Cardiac fibroblast (primary cell): ENCODE measurements at regions not wholly inside any gene's neighbourhood (a gene's known extent, or its start where the extent isn't known, plus 50 kb on each side); places are given as distances from the start of the nearest gene placed in this dataset.
"Not testable (repeated sequence)": the region's sequence is repeated elsewhere in the genome, so short reads cannot be mapped to it uniquely, and the experiment has no call there.

Source experiments
- DNase-seq, 2 donors: peaks; one replicate each; pipeline versions ENCODE4 v3.0.0 to v3.0.0-alpha.2; 2010; ENCODE audit warnings: low read depth in 2 of 2
- H3K4me3 ChIP-seq, 2 donors: replicated peaks in 1 of 2; 1 replicate in 1 of 2; 2 replicates in 1 of 2; pipeline ENCODE4 v1.5.1; 2011; ENCODE audit warnings: low read depth in 2 of 2, low read length in 2 of 2, mild to moderate bottlenecking in 2 of 2, moderate library complexity in 1 of 2
- TF ChIP-seq, protein P1 (sequence below): IDR thresholded peaks from one replicate; pipeline ENCODE4 v1.5.1; 2011; ENCODE audit warnings: low read depth, mild to moderate bottlenecking, low read length, inconsistent platforms

DNA sequence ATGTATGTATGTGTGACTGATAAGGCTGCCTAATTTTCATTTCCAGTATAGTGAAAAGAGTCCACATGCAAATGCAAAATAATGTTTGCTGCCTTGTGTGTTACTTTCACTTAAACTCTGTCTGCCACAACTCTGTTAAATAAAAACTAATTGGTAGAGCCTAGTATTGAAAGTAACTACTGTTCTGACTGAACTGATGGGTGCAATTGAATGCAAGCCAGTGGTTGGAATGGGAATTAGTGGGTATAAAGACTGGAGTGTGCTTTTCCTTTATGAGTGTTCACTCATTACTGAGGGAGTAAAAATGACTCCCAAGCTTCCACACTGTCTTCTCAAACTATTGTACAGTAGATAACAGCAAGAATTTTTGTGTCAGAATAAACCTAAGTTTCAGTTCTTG lies 571.0 kb downstream of the TMTC2 start:
- DNase-seq: no peak
- TF ChIP-seq, protein P1, sequence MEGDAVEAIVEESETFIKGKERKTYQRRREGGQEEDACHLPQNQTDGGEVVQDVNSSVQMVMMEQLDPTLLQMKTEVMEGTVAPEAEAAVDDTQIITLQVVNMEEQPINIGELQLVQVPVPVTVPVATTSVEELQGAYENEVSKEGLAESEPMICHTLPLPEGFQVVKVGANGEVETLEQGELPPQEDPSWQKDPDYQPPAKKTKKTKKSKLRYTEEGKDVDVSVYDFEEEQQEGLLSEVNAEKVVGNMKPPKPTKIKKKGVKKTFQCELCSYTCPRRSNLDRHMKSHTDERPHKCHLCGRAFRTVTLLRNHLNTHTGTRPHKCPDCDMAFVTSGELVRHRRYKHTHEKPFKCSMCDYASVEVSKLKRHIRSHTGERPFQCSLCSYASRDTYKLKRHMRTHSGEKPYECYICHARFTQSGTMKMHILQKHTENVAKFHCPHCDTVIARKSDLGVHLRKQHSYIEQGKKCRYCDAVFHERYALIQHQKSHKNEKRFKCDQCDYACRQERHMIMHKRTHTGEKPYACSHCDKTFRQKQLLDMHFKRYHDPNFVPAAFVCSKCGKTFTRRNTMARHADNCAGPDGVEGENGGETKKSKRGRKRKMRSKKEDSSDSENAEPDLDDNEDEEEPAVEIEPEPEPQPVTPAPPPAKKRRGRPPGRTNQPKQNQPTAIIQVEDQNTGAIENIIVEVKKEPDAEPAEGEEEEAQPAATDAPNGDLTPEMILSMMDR: no peak

DNA sequence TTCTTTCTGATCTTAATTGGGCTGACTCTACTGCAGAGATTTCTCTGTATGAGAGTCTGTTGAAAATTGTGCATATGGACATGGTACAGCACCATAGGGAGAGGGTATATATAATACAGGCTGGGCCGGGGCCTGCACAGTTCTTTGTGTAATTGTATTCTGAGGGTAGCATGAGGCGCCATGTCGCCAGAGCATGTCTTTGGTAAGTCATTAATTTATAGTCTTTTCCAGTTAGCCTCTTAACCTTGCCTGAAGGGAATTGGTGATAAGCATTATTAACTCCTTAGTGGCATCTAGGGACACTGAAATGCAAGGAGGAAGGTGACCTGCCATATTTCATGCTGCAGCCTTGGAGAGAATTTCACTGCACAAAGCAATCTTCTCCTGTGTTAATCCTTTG lies 569.9 kb downstream of the TMTC2 start:
- TF ChIP-seq, protein P1: no peak
- H3K4me3 ChIP-seq: no peak overlapping the region
- DNase-seq: no peak

More for the DNA sequence above, 571.0 kb downstream of the TMTC2 start:
- no peak overlapping the region for H3K4me3 ChIP-seq

DNA sequence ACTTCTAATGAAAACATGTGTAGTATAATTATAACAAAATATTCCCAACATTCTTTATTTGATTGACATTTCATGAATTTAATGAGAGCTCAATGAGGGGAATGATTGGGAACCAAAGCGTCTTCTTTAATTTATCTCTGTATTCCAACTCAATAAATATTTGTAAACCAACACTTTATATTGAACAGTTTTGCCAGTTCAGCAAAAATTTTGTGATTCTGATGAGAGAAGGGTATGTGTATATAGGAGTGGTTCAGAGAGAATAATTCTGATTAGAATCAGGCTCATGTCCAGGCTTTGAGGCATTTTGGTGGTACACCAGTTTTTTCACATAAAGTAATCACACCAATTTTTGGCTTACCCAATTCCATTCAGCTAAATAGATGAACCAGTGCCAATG lies 564.2 kb downstream of the TMTC2 start:
- TF ChIP-seq, protein P1: no peak

DNA sequence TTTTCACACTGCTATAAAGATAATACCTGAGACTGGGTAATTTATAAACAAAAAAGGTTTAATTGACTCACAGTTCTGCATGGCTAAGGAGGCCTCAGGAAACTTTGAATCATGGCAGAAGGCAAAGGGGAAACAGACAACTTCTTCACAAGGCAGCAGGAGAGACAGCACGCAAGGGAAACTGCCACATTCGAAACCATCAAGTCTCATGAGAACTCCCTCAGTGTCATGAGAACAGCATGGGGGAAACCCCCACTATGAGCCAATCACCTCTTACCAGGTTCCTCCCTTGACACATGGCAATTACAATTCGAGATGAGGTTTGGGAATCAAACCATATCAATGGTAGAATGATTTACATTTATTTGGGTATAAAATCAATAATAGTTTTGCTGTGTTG lies 558.5 kb downstream of the TMTC2 start:
- TF ChIP-seq, protein P1: no peak

More for the DNA sequence above, 564.2 kb downstream of the TMTC2 start:
- DNase-seq: no peak
- no peak overlapping the region for H3K4me3 ChIP-seq

DNA sequence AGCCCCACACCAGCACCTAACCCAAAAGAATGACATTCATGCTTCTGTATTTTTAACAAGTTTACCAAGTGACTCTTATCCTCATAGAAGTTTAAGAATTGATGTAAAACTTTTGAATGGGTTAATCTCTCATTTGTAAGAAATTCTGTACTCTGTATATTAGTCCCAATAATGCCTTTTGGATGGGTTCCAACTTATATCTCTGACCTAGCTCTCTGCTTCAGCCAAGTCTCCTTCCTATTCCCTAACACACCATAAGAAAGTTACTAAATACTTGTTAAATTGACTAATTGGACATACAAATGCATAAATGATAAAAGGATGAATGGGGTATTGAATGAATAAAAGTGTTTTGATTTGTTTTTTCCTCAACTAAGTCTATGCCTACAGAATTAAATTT lies 557.3 kb downstream of the TMTC2 start:
- no peak for DNase-seq
- H3K4me3 ChIP-seq: no peak overlapping the region
- TF ChIP-seq, protein P1: no peak

More for the DNA sequence above, 558.5 kb downstream of the TMTC2 start:
- no peak for DNase-seq
- H3K4me3 ChIP-seq: no peak overlapping the region

DNA sequence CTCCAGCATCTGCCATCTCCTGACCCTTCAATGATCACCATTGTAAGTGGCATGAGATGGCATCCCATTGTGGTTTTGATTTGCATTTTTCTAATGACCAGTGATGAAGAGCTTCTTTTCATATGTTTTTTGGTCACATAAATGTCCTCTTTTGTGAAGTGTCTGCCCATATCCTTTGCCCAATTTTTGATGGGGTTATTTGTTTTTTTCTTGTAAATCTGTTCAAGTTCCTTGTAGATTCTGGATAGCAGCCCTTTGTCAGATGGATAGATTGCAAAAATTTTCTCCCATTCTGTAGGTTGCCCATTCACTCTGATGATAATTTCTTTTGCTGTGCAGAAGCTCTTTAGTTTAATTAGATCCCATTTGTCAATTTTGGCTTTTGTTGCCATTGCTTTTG lies 547.3 kb downstream of the TMTC2 start:
- not testable (repeated sequence) for DNase-seq, H3K4me3 ChIP-seq

DNA sequence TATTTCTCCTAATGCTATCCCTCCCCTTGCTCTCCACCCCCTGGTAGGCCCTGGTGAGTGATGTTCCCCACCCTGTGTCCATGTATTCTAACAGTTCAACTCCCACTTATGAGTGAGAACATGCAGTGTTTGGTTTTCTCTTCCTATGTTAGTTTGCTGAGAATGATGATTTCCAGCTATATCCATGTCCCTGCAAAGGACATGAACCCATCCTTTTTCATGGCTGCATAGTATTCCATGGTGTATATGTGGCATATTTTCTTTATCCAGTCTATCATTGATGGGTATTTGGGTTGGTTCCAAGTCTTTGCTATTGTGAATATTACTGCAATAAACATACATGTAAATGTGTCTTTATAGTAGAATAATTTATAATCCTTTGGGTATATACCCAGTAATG lies 540.3 kb downstream of the TMTC2 start:
- not testable (repeated sequence) for H3K4me3 ChIP-seq, DNase-seq

DNA sequence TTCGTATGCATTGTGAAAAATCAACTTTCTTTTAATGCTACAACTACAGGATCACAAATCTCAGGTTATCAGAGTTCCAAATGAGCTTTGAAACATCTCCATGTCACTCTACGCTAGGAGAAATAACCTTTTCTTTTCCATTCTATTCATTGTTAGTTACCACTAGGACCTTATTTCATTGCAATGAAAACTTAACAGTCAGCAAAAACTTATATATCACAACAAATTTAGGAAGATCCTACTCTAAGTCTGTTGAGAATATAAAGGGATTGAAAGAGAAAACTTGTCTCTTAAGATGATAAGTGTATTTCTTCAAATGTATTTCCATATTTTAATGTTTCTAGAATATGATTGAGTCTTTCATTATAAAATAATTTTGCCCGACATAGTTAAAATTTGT lies 539.1 kb downstream of the TMTC2 start:
- H3K4me3 ChIP-seq: no peak overlapping the region
- TF ChIP-seq, protein P1: no peak
- no peak for DNase-seq
